GM21825 (cell line): ENCODE measurements at regions not wholly inside any gene's neighbourhood (a gene's known extent, or its start where the extent isn't known, plus 50 kb on each side); places are given as distances from the start of the nearest gene placed in this dataset.
"Not testable (repeated sequence)": the region's sequence is repeated elsewhere in the genome, so short reads cannot be mapped to it uniquely, and the experiment has no call there.

ENCODE experiments used
- ATAC-seq: cut with Tn5 transposase; IDR thresholded peaks from one replicate; pipeline ENCODE4 v1.9.1; 2021; ENCODE audit warnings: mild to moderate bottlenecking, moderate library complexity; ENCODE audit not compliant: unreplicated experiment

GRCh38 chr17:33986566-33986965 lies 268.5 kb upstream of the CCL2 start:
- ATAC-seq = no peak

- ATAC-seq = no peak
These were observed 267.9 kb upstream of the CCL2 start for GRCh38 chr17:33987162-33987561.

- ATAC-seq = no peak
These were observed 265.5 kb upstream of the CCL2 start for GRCh38 chr17:33989361-33990148.

- no peak for ATAC-seq
These were observed 264.0 kb upstream of the CCL2 start for GRCh38 chr17:33990943-33991706.

GRCh38 chr17:33992113-33992512 lies 263.0 kb upstream of the CCL2 start:
- no peak for ATAC-seq

GRCh38 chr17:34000639-34001038 lies 254.4 kb upstream of the CCL2 start:
- no peak for ATAC-seq

- no peak for ATAC-seq
These were observed 253.8 kb upstream of the CCL2 start for GRCh38 chr17:34001246-34001645.

- no peak for ATAC-seq
These were observed 249.0 kb upstream of the CCL2 start for GRCh38 chr17:34006126-34006525.

- ATAC-seq = no peak
These were observed 247.0 kb upstream of the CCL2 start for GRCh38 chr17:34008125-34008524.

- no peak for ATAC-seq
These were observed 245.2 kb upstream of the CCL2 start for GRCh38 chr17:34009912-34010311.

GRCh38 chr17:34010534-34010933 lies 244.6 kb upstream of the CCL2 start:
- ATAC-seq = no peak

GRCh38 chr17:34011599-34011998 lies 243.5 kb upstream of the CCL2 start:
- no peak for ATAC-seq

- ATAC-seq = no peak
These were observed 242.2 kb upstream of the CCL2 start for GRCh38 chr17:34012709-34013375.

- ATAC-seq = no peak
These were observed 239.8 kb upstream of the CCL2 start for GRCh38 chr17:34015253-34015652.

GRCh38 chr17:34024386-34024785 lies 230.7 kb upstream of the CCL2 start:
- ATAC-seq = no peak

- ATAC-seq = no peak
These were observed 230.1 kb upstream of the CCL2 start for GRCh38 chr17:34024806-34025551.

GRCh38 chr17:34030601-34031000 lies 224.5 kb upstream of the CCL2 start:
- ATAC-seq = not testable (repeated sequence)

GRCh38 chr17:34032305-34032704 lies 222.8 kb upstream of the CCL2 start:
- not testable (repeated sequence) for ATAC-seq

- ATAC-seq = not testable (repeated sequence)
These were observed 216.3 kb upstream of the CCL2 start for GRCh38 chr17:34038786-34039185.

- not testable (repeated sequence) for ATAC-seq
These were observed 215.9 kb upstream of the CCL2 start for GRCh38 chr17:34039213-34039612.
